ENCODE measurements at regions not wholly inside any gene's neighbourhood (a gene's known extent, or its start where the extent isn't known, plus 50 kb on each side); places are given as distances from the start of the nearest gene placed in this dataset.

- no peak overlapping the region for H3K9ac ChIP-seq
- no peaks in the 10 kb centered on the region for H3K4me1 ChIP-seq
- no peak for TF ChIP-seq CTCF (IDR thresholded peaks at IDR 0.05)
- H3K27ac ChIP-seq, result no peak overlapping the region
- no peaks in the 10 kb centered on the region for H3K36me3 ChIP-seq (ENCODE audit: control insufficient read depth, insufficient read depth, low read length)
- H3K9me3 ChIP-seq (ENCODE audit: control insufficient read depth, low read length), result no peaks in the 10 kb centered on the region
- no peak overlapping the region for H3K4me3 ChIP-seq (ENCODE audit: low read depth, low read length)
- no peaks in the 10 kb centered on the region for H3K27me3 ChIP-seq (ENCODE audit: control insufficient read depth, insufficient read depth, low read length)
- no peak overlapping the region for H3K4me2 ChIP-seq (ENCODE audit: low read length)
- no peak overlapping the region for H2AFZ ChIP-seq
- no peaks in the 10 kb centered on the region for H3K79me2 ChIP-seq
These were observed 338.0 kb upstream of the KAZN start for GRCh38 chr1:14260480-14260879.

- Histone ChIP-seq H3K9ac (no peak overlapping the region), H3K27ac (no peak overlapping the region), H3K4me3 (ENCODE audit: low read depth, low read length) (no peak overlapping the region), H3K9me3 (ENCODE audit: control insufficient read depth, low read length) (no peaks in the 10 kb centered on the region), H3K4me2 (ENCODE audit: low read length) (no peak overlapping the region), H2AFZ (no peak overlapping the region), H3K27me3 (ENCODE audit: control insufficient read depth, insufficient read depth, low read length) (no peaks in the 10 kb centered on the region), H3K36me3 (ENCODE audit: control insufficient read depth, insufficient read depth, low read length) (no peaks in the 10 kb centered on the region), H3K79me2 (no peaks in the 10 kb centered on the region), H3K4me1 (no peaks in the 10 kb centered on the region)
- no peak for TF ChIP-seq CTCF (IDR thresholded peaks at IDR 0.05)
These were observed 337.1 kb upstream of the KAZN start for GRCh38 chr1:14261395-14261794.

- Histone ChIP-seq H3K4me3 (ENCODE audit: low read depth, low read length) (no peak overlapping the region), H3K36me3 (ENCODE audit: control insufficient read depth, insufficient read depth, low read length) (no peaks in the 10 kb centered on the region), H3K9ac (no peak overlapping the region), H3K9me3 (ENCODE audit: control insufficient read depth, low read length) (no peaks in the 10 kb centered on the region), H2AFZ (no peak overlapping the region), H3K27me3 (ENCODE audit: control insufficient read depth, insufficient read depth, low read length) (no peaks in the 10 kb centered on the region), H3K4me2 (ENCODE audit: low read length) (no peak overlapping the region), H3K27ac (no peak overlapping the region), H3K4me1 (no peaks in the 10 kb centered on the region), H3K79me2 (no peaks in the 10 kb centered on the region)
- TF ChIP-seq CTCF (IDR thresholded peaks at IDR 0.05), result no peak
These were observed 335.8 kb upstream of the KAZN start for GRCh38 chr1:14262637-14263036.

- Histone ChIP-seq H3K4me1 (no peaks in the 10 kb centered on the region), H3K9me3 (ENCODE audit: control insufficient read depth, low read length) (no peaks in the 10 kb centered on the region), H3K4me3 (ENCODE audit: low read depth, low read length) (no peak overlapping the region), H3K27ac (no peak overlapping the region), H3K79me2 (no peaks in the 10 kb centered on the region), H3K4me2 (ENCODE audit: low read length) (no peak overlapping the region), H3K27me3 (ENCODE audit: control insufficient read depth, insufficient read depth, low read length) (no peaks in the 10 kb centered on the region), H3K9ac (no peak overlapping the region), H2AFZ (no peak overlapping the region), H3K36me3 (ENCODE audit: control insufficient read depth, insufficient read depth, low read length) (no peaks in the 10 kb centered on the region)
- no peak for TF ChIP-seq CTCF (IDR thresholded peaks at IDR 0.05)
These were observed 335.3 kb upstream of the KAZN start for GRCh38 chr1:14263225-14263624.

GRCh38 chr1:14263671-14264070 is 334.8 kb upstream of the KAZN start:
- no peaks in the 10 kb centered on the region for H3K79me2 ChIP-seq
- no peak overlapping the region for H3K4me3 ChIP-seq (ENCODE audit: low read depth, low read length)
- H3K36me3 ChIP-seq (ENCODE audit: control insufficient read depth, insufficient read depth, low read length), result no peaks in the 10 kb centered on the region
- H3K27ac ChIP-seq, result no peak overlapping the region
- TF ChIP-seq CTCF (IDR thresholded peaks at IDR 0.05), result no peak
- no peaks in the 10 kb centered on the region for H3K27me3 ChIP-seq (ENCODE audit: control insufficient read depth, insufficient read depth, low read length)
- no peaks in the 10 kb centered on the region for H3K9me3 ChIP-seq (ENCODE audit: control insufficient read depth, low read length)
- no peaks in the 10 kb centered on the region for H3K4me1 ChIP-seq
- no peak overlapping the region for H2AFZ ChIP-seq
- H3K9ac ChIP-seq, result no peak overlapping the region
- no peak overlapping the region for H3K4me2 ChIP-seq (ENCODE audit: low read length)

Data from parathyroid adenoma (tissue), 2 donors.